ENCODE measurements at regions not wholly inside any gene's neighbourhood (a gene's known extent, or its start where the extent isn't known, plus 50 kb on each side); places are given as distances from the start of the nearest gene placed in this dataset.
"Not testable (repeated sequence)": the region's sequence is repeated elsewhere in the genome, so short reads cannot be mapped to it uniquely, and the experiment has no call there.

DNA sequence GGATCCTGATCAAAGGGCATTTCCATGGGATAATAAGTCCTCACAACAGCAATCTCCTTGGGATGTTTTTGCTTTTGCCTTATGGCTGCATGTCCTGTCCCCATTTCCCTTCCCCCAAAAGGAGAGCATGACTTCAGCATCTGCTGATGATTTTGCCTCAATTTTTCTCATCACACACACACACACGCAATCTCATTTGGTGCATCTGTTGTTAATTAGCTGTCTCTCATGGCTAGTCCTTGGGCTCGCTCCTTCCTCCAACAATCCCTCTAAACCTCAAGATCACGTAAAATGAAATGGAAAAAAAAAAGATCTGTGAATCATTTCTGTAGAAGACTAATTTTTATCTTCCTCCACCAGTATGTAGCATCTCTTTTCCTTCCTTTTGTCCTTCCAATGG lies 153.6 kb downstream of the RBMX2 start:
- DNase-seq = no peak

DNA sequence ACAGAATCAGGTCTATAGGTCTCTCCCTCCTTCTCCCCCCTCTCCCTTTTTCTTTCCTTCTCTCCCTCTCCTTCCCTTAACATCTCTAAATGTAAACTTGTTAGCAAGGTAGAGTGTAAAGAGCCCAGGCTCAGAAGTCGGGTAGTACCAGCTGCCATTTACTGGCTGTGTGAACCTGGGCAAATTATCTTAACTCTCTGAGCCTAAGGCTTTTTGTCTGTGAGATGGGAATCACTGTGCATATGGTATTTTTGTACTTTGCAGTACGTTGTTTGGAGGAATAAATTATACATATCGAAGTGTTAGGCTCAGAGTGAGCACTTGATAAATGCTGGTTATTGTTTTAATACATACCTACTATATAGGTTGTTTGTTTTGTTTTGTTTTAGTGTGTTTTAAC lies 154.0 kb downstream of the RBMX2 start:
- no peak for DNase-seq

DNA sequence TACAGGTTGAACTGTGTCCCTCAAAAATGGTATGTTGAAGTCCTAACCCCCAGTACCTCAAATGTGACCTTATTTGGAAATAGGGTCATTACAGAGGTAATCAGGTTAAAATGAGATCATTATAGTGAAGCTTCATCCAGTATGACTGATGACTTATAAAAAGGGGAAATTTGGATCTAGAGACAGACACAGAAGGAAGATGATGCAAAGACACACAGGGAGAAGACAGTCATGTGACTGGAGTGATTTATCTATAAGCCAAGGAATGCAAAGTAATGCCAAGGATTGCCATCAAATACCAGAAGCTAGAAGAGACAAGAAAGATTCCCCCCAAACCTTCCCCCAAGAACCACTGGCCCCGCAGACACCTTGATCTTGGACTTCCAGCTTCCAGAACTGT lies 155.2 kb downstream of the RBMX2 start:
- DNase-seq = no peak

DNA sequence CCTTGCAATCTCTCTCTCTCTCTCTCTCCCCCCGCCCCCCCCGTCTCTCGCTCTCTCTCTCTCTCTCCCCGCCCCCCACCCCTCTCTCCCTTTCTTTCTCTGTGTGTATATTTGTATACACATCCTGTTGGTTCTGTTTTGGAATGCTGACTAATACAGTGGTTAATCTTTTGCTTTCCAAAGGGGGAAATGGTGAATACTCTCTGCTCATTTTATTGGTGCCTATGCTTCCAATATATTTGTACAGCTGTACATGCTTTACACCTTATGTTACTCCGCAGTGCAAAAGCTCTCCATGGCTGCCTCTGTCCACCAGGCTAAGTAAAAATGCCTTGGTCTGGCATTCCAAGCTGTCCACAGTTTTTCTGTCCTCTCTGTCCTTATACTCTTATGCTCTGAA lies 158.8 kb downstream of the RBMX2 start:
- DNase-seq = no peak

DNA sequence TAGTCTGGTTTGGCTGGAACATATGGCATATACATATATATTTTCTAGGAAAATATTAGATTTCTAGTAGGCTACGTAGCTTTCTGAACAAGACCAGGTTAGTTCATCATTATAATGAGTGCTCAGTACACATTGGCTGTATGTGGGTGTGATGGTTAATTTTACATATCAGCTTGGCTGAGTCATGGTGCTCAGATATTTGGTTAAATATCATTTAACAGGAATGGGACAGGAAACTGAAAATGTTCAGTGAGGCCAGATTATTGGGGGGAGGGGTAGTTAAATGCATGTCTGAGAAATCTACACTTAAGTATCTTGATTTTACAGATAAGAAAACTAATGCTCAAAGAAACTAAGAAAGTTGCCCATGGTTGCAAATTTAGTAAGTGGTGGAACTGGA lies 160.1 kb downstream of the RBMX2 start:
- no peak for DNase-seq

DNA sequence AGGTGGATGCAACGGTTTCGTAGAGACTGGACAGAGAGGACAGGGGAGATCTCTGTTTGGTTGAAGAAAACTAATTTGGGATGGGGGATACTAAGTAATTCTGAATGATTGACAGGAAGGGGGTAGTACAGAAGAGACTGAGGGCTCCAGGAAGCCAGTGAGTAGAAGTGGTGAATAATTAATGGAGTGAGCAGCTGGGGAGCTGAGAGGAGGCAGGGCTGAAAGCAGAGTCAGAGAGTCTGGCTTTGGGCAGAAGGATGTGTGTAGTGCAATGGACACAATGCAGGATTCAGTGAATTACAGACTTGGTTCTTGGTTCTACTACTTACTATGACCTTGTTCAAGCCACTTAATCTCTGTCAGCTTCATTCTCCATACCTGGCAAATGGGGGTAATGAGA lies 161.7 kb downstream of the RBMX2 start:
- no peak for DNase-seq

DNA sequence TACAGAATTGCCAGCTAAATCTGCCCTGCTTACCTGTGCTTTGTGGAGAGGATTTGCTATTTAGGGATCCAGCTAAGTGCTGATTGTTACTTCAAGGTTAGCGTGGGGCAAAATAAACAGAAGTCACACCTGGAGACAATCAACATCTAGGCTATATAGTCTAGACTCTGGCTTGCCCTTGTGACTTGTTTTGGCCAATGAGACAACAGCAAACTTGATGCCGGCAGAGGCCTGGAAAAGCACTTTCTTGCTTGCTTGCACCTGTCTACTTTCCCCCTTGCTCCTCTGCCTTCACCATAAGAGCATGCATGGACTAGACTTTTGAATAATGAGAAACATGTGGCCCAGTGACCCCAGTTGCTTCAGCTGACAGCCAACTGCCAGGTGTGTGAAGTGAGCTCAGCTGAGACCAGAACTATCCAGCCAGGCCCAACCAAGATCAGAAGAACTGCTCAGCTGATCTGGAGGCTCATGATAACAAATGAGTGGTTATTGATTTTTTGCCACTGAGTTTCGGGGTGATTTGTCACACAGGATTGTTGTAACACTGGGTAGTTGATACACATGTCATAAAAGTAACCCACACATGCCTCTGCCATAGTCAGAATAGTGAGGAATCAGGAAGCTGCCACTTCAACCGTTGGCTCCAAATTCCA lies 164.4 kb downstream of the RBMX2 start:
- DNase-seq = no peak

DNA sequence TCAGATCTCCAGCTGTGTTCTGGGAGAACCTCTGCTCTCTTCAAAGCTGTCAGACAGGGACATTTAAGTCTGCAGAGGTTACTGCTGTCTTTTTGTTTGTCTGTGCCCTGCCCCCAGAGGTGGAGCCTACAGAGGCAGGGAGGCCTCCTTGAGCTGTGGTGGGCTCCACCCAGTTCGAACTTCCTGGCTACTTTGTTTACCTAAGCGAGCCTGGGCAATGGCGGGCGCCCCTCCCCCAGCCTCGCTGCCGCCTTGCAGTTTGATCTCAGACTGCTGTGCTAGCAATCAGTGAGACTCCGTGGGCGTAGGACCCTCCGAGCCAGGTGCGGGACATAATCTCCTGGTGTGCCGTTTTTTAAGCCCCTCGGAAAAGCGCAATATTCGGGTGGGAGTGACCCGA lies 171.2 kb downstream of the RBMX2 start:
- DNase-seq = not testable (repeated sequence)
